Right forelimb (tissue), 1 donor: ENCODE measurements at regions not wholly inside any gene's neighbourhood (a gene's known extent, or its start where the extent isn't known, plus 50 kb on each side); places are given as distances from the start of the nearest gene placed in this dataset.
"Not testable (repeated sequence)": the region's sequence is repeated elsewhere in the genome, so short reads cannot be mapped to it uniquely, and the experiment has no call there.

ENCODE experiments used
- DNase-seq: peaks from one replicate; pipeline ENCODE4 v3.0.0-alpha.2; 2018

DNA sequence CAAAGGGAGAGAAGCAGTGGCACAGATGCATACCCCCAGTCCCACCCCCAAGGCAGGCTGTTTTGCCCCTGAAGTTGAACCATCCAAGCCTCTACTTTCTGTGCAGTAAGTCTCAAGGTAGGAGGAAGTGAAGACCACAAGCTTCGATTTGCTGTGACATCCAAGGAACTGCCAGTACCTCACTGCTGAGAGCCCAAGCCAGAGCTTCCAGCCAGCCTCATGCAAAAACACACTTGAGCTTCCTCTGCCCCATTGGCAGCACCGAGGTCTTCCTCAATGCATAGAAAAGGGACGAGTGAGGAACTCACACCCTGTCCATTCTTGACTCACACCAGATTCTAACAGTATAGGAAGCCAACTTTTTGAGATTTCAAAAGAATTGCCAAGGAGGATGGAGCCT is 311.7 kb downstream of the BCL2L11 start:
- DNase-seq: not testable (repeated sequence)

DNA sequence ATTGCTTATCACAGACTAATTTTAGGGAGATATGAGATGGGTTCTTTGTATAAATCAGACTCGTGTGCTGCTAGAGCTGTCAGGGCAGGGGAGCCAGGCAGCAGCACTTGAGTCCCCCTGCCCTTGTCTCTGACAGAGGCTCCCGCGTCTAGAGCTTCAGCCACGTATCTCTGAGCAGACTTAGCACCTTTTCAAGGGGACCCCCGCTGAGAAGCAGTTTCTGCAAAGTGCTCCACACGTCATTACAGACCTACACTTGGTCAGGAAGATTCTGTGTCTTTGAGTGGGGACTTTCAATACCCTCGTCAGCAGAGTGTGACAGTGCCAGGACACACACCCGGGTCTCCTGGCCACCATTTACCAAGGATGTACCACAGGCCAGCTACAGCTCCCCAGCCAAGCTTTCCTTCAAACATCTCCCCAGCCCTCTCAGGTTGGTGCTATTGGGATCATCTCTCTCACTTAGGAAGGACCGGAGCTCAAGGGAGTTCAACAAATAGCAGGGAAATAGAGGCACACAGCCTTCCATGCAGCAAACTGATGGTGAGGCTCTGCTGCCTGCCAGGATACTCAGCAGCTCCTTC is 312.3 kb downstream of the BCL2L11 start:
- not testable (repeated sequence) for DNase-seq

DNA sequence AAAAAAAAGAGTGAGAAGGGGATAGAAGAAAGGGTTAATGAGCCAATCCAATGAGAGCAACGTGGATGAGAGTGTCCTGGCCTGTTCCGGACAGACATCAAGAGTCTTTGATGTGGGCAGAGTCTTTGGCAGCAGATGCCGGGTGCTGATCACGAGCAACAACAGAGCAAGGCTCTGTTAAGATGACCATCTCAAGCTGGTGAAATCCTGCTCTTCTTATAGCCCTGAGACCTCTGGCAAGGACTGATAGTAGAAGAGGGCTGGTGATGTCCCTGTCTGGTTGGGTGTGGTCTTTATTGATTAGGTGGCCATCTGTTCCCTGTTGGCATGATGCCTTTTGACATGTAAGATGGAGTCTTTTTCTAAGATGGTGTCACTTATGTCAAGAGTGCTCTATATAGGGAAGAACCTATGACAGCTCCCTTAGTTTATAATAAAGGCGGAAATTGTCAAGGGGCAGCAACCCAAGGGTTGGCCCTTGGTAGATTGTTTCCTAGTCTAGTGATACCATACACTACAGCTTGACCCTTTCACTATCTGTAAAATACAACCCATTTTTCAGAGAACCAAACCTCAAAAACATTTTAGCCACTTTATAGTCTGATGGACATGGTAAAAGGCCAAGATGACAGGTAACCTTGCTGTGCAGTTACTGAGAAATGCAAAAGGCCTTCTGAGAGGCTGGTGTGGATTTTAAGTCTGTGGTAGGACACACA is 313.3 kb downstream of the BCL2L11 start:
- DNase-seq: not testable (repeated sequence)

DNA sequence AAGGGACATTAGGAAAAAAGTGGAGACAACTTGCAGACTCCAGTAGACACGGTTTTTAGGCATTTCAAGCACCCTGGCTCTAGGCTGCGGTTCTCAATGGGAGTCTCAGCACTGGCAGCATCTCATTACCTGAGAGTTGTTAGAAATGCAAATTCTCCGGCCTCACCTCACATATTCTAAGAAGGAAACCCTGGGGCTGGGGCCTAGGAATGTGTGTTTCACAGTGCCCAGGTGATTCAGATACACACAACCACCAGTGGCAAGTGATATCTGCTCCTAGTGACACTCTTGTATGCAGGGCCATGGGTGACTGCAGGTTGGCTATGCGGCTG is 313.9 kb downstream of the BCL2L11 start:
- DNase-seq: not testable (repeated sequence)

DNA sequence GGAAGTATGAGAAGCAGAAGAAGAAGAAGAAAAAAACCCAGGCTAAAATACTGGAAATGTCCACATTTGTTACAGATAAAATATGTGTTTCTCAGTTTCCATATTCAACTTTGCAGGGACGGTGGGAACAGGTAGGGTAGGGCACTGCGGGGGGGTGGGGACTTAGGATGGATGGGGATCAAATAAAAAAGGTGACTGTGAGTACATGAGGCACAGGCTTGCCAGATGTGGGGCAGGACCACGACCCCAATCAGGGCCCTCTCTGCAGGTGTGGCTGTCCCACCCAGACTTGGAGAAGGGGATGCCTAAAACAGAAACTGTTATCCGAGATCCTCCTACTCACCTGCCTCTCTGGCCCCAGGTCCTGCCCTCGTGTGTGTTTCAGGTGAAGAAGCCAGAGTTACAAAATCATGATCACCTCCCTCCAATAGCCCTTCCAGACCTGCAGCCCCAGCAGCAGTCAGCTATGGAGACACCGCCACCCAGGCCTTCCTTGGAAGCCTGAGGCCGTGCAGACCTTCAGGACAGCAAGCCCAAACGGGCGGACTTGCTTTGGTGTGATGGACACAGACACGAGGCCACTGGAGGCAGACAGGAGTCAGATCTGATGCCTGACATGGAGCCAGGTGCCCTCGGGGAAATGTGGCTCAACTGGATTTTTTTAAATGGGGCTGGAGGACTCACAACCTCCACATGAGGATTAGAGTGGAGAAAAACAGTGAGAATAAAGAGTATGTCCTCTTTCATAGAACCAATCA is 315.0 kb downstream of the BCL2L11 start:
- DNase-seq: not testable (repeated sequence)

DNA sequence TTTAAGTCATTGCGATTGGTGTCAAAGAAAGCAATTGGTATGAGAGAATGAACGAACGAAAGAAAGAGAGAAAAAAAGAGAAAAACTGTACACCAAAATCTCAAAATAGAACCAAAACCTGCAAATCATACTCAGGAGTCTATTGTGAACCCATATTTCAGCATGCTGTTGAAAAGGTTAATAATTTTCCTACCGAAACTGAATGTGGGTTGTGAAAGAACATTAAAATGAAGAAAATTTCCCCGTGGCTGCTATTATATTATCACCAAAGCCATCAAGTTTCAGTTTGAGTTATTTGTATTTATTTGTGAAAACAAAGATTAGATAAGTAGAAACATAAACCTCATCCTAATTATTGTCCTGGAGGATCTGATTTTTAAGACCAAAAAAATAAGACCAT is 315.7 kb downstream of the BCL2L11 start:
- DNase-seq: not testable (repeated sequence)

DNA sequence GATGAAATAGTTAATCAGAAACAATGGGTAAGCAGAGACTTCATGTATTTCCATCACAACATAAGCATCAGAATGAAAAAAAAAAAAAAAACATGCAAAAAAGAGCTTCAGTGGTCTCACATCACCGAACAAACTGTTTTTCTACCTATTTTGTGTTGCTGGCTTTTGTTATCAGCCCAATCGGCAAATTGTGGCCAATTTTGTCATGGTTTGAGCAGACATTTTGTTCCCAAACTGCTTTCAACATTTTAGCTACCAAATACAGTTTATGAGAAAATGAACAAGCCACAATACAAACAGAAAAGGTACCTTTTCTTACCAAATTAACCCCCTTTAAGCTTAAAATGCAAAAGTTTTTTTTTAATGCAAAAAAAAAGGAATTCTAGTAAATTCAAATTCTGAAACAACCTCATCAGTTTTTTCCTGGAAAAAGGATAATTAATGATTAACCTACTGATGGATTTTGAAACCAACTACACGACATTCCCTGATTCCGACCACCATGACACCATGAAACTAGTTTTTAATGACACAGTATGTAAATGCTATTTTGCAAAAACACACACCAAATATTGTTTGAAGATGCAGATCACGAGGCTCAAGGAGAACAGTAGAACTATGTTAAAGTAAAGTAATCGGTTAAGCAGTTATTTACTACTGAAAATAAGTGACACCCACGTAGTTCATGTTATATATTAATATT is 316.7 kb downstream of the BCL2L11 start:
- DNase-seq: not testable (repeated sequence)

DNA sequence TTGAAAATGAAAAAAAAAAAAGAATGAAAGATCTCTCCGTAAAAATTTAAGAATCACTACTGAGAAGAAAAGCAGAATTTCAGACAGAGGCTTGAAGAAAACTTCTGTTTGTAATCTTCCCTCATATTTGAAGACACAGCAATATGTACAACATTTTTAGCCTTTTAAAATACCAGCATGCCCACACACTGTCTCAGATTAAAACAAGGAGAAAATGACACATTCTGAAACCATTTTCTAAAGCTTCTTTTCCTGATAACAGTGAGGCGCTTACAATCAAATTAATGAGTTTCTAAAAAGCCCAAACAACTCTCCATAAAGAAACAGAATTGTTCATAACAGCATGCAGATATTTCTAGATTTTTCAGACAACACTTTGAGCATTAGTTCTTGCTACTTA is 317.4 kb downstream of the BCL2L11 start:
- not testable (repeated sequence) for DNase-seq

DNA sequence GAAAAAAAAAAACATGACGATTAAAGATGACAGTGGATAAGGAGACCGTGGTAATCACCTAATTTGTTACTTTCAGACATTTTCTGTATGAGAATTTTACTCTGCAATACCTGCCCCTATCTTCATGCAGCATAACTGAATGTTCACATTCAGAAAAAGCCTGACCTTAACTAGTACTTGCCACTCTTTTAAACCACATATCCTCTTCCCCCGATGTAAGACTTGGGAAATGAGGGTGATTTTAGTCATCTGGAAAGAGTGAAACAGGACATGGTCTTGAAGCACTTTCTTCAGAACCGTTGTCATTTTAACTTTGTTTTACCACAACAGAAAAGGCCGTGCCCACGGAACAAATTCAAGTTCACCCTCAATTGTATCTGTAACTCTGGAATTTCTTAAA is 318.5 kb downstream of the BCL2L11 start:
- DNase-seq: not testable (repeated sequence)

DNA sequence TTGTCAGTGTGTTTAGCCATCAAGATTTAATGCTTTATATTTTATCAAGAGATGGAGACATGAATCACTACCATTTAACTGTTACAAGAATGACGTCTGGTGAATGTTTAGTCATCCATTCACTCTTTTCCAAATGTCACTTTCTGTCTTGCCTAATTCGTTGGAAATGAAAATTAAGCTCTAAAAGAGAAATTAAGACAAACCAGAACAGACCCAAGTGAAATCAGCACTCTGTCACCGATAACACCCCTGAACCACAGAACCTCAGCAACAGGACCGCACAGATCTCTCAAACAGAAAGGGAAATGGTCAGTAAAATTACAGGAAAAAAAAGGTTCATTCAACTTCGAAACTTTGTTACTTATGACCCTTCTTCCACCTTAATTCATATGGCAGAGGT is 320.9 kb downstream of the BCL2L11 start:
- DNase-seq: not testable (repeated sequence)

DNA sequence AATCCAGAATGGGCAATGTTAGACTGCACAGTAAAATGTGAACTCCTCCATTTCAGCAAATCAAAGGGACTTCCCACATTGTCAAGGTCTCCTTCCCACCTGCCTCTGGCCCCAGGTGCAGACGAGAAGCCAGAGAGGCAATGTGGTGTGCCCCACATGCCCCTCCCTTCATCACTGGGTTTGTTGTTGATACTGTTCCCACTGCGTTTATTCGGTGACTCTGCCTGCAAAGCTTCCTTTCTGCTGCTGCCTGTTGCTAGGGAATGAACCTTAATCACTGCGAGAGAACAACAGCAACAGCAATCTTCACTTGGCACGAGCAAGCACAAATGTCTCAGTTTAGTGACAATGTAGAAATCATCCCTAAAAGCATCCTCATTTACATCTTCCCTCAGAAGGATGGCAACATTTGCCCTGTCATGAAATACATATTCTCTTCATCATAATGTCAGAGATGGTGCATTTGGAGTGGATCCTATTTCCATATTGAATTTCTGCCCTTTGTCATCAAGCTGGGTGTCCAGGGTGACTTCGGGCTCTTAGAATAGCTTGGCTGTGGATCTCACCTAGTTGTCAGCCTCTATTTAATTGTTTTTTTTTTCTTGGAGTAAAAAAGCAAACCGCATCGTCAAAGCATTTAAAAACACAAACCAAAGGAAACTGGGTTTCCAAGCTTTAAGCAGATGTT is 322.2 kb downstream of the BCL2L11 start:
- DNase-seq: not testable (repeated sequence)

DNA sequence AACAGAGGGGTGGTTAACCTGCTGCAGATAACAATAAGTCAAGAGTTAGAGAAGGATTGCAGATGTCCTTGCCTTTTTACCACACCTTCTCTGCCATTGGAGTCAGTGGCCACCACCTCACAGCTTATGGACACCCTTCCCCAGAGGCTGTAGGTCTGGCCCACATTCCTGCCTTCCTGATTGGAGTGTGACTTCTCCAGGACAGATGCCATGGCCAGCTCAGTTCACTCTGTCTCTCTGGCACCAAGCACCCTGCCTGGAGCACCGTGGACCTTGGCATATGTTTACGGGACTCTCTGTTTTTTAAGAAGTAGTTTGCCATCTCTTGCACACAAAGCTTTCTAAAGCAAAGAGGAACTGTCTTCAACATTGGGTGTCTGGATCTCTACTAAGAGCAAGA is 323.8 kb downstream of the BCL2L11 start:
- DNase-seq: not testable (repeated sequence)

DNA sequence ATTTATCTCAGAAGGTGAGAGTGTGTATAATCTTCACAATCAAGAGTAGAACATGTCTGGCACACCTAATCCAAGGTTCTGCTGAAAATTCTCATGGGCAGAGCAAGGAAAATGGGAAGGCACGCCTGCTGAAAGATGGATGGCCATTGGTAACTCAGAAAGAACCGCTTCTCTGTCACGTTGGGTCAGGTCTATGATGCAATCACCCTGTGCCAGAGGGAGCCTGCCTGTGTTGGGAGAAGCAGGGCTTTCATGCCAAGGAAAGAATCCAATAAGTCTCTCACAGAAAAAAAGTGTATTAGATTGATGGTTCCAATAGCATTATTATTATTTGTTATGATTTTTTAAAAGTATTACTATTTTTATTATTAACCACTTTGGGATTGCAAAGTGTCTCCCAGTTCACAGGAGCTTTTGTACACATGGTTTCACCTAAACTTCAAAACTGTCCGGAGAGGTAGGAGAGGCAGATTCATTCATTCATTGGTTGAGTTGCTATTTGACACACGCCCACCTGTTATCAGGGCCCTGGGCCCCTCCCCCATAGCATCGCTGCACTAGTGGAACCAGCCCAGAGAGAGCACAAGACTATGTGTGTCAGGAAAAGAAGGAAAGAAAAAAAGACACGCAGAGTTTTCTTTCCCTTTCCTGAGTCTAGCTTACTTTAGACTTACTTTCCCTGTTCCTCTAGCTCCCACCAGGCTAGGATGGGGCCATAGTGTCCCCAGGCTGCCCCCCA is 324.6 kb downstream of the BCL2L11 start:
- not testable (repeated sequence) for DNase-seq

DNA sequence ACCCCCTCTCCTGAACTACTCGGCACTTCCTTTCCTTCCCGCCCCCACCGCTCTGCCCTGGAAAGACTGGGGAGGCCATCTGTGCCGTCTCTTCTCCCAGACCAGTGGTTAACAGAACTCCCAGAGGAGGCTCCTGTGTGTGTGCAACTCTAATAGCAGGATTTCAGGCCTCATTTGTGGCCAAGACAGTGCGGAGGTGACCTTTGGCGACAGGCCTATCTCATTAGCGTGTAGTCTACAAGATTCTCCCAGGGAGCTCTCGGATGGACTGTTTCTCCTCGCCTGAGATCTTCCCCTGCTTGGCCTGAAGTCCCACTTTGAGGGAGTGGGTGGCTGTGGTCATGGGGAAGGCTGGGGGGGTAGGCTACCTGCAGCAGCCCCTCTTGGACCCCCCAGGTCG is 325.2 kb downstream of the BCL2L11 start:
- not testable (repeated sequence) for DNase-seq

DNA sequence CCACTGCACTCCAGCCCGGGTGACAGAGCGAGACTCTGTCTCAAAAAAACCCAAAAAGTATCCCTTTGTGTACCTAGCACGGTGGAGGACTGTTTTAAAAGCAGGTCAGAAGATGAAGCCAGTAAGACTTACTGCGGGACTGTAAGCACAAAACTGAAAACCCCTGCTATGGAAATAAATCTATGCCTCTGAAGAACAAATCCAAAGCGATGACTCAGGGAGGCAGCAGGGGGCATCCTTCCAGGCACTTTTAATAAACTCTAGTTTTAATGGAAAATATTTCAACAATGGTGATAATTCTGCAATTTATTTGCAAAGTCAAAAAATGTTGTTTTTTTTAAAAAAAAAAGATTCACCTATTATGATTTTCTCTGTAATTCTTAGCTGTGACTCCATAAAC is 326.8 kb downstream of the BCL2L11 start:
- not testable (repeated sequence) for DNase-seq

DNA sequence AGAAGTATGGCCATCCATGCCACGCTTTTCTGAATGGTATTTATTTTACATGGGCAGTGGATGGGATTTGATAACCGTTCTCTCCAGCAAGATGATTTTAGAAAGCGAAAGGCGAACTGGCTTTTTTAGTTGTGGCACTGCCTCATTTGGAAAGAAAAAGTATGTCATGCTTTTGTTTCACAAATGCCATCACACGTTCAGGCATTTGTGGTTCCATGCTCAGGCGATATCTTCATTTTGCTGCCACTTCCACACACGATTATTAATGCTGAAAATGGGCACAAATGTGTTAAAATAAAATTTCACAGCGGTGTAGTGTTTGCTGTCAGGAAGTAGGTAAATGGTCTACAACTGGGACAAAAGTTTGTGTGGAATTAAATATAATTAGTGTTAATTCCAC is 328.1 kb downstream of the BCL2L11 start:
- DNase-seq: not testable (repeated sequence)

DNA sequence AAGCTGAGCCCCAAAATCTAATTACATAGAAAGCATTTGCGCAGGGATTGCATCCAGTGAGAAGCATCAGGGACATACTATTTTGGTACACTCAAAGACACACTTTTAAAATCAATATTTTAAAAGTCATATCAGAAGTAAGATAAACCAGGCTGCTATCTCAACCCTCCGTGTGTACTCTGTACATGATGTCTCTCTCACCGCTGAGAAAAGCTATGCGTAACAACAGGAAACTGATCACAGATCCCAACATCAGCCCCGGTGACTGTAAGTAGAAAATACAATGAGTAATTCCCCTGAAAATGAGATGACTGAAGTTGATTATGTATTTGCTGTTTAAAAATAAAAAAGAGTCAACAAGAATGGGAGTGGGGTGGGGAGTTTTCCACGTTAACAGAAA is 329.8 kb downstream of the BCL2L11 start:
- not testable (repeated sequence) for DNase-seq

DNA sequence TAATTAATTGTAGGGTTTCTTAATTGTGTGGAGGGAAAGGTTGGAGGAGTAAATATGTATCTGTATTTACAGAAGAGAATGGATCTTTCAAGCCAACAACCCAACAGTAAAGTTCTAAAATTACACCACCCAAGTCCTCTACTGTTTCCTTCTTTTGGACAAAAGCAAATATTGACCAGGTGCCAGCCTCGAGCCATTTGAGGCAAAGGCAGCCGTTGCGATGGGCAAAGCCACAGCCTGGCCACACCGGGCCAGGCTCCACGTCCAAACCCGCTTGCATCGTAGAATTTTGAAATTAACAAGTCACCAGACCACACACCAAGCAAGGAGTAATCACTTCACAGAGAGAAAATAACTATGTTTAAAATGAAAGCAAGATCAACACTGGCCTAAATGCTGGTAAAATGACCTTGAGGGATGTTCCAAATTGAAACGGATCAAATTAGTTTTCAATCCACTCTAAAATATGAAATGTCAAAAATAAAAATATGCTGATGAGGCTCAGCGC is 331.0 kb downstream of the BCL2L11 start:
- not testable (repeated sequence) for DNase-seq

DNA sequence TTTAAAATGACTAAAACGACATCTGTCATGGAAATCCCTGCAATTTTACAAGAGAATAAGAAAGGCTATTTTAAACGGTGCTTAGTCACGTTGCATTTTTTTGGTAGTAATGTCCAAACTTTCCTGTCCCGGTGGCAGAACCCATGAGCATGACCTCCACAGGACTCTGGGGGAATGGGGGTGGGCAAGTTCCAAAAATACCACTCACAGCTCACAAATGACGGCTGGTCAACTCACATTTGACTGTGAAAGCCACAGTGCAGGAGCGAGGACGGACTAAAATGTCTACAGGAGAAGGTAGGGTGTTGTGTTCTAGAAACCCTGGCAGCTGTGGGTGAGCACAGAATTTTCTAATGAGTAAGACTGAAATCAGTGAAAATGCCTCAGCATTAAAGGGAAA is 331.5 kb downstream of the BCL2L11 start:
- DNase-seq: not testable (repeated sequence)

DNA sequence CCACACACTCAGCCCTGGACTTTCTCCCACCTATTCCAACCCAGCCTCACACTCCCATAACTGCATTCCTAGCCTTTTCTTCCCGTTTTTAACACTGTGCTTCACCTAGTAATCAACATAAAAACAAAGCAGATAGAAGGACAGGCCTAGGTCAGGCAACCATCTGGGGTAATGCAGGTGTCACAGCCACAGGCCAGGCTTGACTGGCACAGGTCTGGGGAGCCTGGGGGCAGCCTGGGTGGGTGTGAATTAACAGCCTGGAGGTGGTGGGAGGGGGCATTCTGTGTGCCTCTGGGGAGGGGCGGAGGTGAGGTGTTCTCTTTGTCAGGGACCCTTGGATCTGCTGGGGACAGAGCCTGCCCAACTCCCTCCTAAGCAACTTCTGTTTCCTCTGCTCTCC is 332.6 kb downstream of the BCL2L11 start:
- DNase-seq: not testable (repeated sequence)

DNA sequence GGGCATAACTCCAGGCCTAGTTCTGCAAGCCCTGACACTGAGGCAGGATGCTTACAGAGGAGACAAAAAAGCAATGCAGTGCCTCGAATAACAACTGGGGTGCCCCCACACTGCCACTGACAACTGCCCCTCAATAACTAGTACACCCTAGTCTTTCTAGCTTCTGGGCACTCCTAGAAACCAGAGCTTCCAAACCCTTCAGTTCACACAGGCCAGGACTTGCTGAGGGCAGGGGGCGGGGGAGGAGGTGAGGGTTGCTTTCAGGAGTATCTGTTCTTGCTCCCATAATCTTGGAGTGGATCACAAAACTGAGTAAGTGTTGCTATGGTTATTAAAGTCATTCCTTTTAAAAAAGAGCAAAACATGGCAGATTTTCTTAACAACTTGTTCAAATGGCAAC is 333.1 kb downstream of the BCL2L11 start:
- DNase-seq: not testable (repeated sequence)

DNA sequence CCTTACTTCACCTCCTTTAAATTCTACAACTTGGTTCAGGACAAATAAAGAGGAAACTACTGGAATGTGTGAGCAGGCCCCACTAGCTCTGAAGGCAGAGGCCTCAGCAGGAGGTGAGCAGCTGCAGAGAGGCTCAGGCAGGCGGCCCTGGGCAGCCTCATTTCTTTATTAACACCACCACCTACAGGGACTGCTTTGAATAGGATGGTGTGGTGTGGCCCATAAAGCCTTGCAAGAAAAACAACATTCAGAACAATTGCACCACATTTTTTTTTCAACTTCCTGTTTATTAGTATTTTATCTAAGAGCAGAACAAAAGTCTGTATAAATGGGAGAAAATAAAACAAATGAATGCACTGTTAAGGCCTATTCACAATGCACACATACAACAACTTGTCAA is 333.7 kb downstream of the BCL2L11 start:
- not testable (repeated sequence) for DNase-seq
